ENCODE measurements at regions not wholly inside any gene's neighbourhood (a gene's known extent, or its start where the extent isn't known, plus 50 kb on each side); places are given as distances from the start of the nearest gene placed in this dataset.
"Not testable (repeated sequence)": the region's sequence is repeated elsewhere in the genome, so short reads cannot be mapped to it uniquely, and the experiment has no call there.

GRCh38 chr5:136586196-136586595, 220.9 kb upstream of the TRPC7 start:
- Histone ChIP-seq H3K4me1 (no peaks in the 10 kb centered on the region), H3K27me3 (no peaks in the 10 kb centered on the region), H3K36me3 (no peaks in the 10 kb centered on the region), H3K27ac (no peak overlapping the region), H3K9me3 (no peaks in the 10 kb centered on the region), H3K4me3 (no peak overlapping the region)
- TF ChIP-seq, protein P1, sequence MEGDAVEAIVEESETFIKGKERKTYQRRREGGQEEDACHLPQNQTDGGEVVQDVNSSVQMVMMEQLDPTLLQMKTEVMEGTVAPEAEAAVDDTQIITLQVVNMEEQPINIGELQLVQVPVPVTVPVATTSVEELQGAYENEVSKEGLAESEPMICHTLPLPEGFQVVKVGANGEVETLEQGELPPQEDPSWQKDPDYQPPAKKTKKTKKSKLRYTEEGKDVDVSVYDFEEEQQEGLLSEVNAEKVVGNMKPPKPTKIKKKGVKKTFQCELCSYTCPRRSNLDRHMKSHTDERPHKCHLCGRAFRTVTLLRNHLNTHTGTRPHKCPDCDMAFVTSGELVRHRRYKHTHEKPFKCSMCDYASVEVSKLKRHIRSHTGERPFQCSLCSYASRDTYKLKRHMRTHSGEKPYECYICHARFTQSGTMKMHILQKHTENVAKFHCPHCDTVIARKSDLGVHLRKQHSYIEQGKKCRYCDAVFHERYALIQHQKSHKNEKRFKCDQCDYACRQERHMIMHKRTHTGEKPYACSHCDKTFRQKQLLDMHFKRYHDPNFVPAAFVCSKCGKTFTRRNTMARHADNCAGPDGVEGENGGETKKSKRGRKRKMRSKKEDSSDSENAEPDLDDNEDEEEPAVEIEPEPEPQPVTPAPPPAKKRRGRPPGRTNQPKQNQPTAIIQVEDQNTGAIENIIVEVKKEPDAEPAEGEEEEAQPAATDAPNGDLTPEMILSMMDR (IDR thresholded peaks at IDR 0.05) = no peak
- no peak for TF ChIP-seq POLR2A (IDR thresholded peaks at IDR 0.05)
- no peak for DNase-seq
- 62 to 64% methylated on average over 2 of the region's 2 CpGs for WGBS, 2 donors
- intact Hi-C loops (cut with DNase I) = no loop called here

GRCh38 chr5:136584474-136584873, 219.1 kb upstream of the TRPC7 start:
- H3K9me3 ChIP-seq = no peaks in the 10 kb centered on the region
- no peaks in the 10 kb centered on the region for H3K4me1 ChIP-seq
- TF ChIP-seq, protein P1 (IDR thresholded peaks at IDR 0.05) = no peak
- no peak for TF ChIP-seq POLR2A (IDR thresholded peaks at IDR 0.05)
- no peak overlapping the region for H3K27ac ChIP-seq
- DNase-seq = no peak
- no peaks in the 10 kb centered on the region for H3K27me3 ChIP-seq
- no peak overlapping the region for H3K4me3 ChIP-seq
- WGBS, 2 donors = 86 to 92% methylated on average over 4 of the region's 4 CpGs
- no peaks in the 10 kb centered on the region for H3K36me3 ChIP-seq
- intact Hi-C loops (cut with DNase I) = no loop called here

DNA sequence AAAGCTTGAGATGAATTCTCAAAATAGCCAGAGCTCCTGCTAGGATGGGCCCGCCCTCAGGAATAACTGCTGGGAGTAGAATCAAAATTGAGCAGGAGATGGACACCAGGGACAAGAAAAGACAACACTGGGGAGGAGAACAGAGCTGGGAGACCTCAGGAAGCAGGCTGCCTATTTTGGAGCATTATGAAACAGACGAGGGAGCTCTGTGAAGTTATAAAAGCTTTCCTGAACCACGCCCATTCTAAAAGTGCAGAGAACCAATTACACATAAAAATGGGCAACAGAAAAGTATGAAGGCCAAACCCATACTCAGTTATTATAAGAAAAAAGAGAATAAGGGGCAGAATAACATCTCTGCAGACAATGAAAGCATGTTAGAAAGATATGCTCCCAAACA, 213.9 kb upstream of the TRPC7 start:
- no peaks in the 10 kb centered on the region for H3K36me3 ChIP-seq
- DNase-seq = no peak
- intact Hi-C loops (cut with DNase I) = no loop called here
- no peak for TF ChIP-seq POLR2A (IDR thresholded peaks at IDR 0.05)
- TF ChIP-seq, protein P1 (IDR thresholded peaks at IDR 0.05) = no peak
- no peak overlapping the region for H3K27ac ChIP-seq
- H3K9me3 ChIP-seq = no peaks in the 10 kb centered on the region
- no peak overlapping the region for H3K4me3 ChIP-seq
- H3K27me3 ChIP-seq = no peaks in the 10 kb centered on the region
- 31 to 54% methylated on average over 2 to 3 of the region's 3 CpGs for WGBS, 2 donors
- no peaks in the 10 kb centered on the region for H3K4me1 ChIP-seq

GRCh38 chr5:136569875-136570274, 204.5 kb upstream of the TRPC7 start:
- H3K9me3 ChIP-seq, H3K27ac ChIP-seq: not testable (repeated sequence)

GRCh38 chr5:136565457-136565856, 200.1 kb upstream of the TRPC7 start:
- intact Hi-C loops (cut with DNase I); H3K4me1 ChIP-seq; H3K27ac ChIP-seq; DNase-seq; H3K9me3 ChIP-seq; H3K4me3 ChIP-seq; H3K36me3 ChIP-seq; H3K27me3 ChIP-seq: not testable (repeated sequence)
- 33 to 56% methylated on average over 2 to 3 of the region's 3 CpGs for WGBS, 2 donors

More at GRCh38 chr5:136569875-136570274, 204.5 kb upstream of the TRPC7 start:
- intact Hi-C loops (cut with DNase I); H3K27me3 ChIP-seq; H3K36me3 ChIP-seq; H3K4me1 ChIP-seq; DNase-seq; H3K4me3 ChIP-seq: not testable (repeated sequence)

DNA sequence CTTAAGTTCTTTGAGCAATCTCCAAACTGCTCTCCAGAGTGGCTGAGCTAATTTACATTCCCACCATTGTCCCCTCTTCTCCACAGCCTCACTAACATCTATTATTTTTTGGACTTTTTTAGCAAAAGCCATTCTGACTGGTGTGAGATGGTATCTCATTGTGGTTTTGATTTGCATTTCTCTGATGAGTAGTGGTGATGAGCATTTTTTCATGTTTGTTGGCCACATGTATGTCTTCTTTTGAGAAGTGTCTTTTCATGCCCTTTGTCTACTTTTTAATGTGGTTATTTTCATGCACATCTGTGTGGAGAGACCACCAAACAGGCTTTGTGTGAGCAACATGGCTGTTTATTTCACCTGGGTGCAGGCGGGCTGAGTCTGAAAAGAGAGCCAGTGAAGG, 199.7 kb upstream of the TRPC7 start:
- H3K4me1 ChIP-seq; H3K4me3 ChIP-seq; DNase-seq; intact Hi-C loops (cut with DNase I); H3K9me3 ChIP-seq; H3K27ac ChIP-seq; H3K36me3 ChIP-seq; H3K27me3 ChIP-seq: not testable (repeated sequence)
- no CpG with 5 or more reads among the region's 1 CpG for WGBS, 2 donors

DNA sequence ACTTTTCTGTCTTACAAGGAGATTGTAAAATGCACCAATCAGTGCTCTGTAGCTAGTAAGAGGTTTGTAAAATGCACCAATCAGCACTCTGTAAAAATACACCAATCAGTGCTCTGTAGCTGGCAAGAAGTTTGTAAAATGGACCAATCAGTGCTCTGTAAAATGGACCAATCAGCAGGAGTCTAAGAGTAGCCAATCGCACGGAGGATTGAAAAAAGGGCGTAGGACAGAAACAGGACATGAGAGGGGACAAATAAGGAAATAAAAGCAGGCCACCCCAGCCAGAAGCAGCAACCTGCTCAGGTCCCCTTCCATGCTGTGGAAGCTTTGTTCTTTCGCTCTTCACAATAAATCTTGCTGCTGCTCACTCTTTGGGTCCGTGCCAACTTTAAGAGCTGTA, 199.1 kb upstream of the TRPC7 start:
- DNase-seq; intact Hi-C loops (cut with DNase I): not testable (repeated sequence)

More for the DNA sequence above, 199.1 kb upstream of the TRPC7 start:
- H3K27ac ChIP-seq, H3K36me3 ChIP-seq, H3K9me3 ChIP-seq, H3K27me3 ChIP-seq, H3K4me3 ChIP-seq, H3K4me1 ChIP-seq: not testable (repeated sequence)
- 83 to 90% methylated on average over 5 of the region's 5 CpGs for whole genome bisulfite sequencing, 2 donors
